OCI-LY1 (cell line): ENCODE measurements at regions not wholly inside any gene's neighbourhood (a gene's known extent, or its start where the extent isn't known, plus 50 kb on each side); places are given as distances from the start of the nearest gene placed in this dataset.

Source experiments
- EZH2 ChIP-seq: fragments of 200-600 bp; sonication (generic), shearing (Covaris generic); IDR thresholded peaks from 2 replicates; pipeline ENCODE4 v1.8.0; 2017; ENCODE audit warnings: borderline replicate concordance, mixed run types, mild to moderate bottlenecking, antibody characterized with exemption, low read length, moderate library complexity, mixed read lengths
- TF ChIP-seq, protein P1 (sequence below): fragments of 200-600 bp; sonication (generic), shearing (Covaris generic); IDR thresholded peaks from 2 replicates; pipeline ENCODE4 v1.5.1; 2017; ENCODE audit warnings: mild to moderate bottlenecking, antibody characterized with exemption, low read length, moderate library complexity, mixed read lengths

DNA sequence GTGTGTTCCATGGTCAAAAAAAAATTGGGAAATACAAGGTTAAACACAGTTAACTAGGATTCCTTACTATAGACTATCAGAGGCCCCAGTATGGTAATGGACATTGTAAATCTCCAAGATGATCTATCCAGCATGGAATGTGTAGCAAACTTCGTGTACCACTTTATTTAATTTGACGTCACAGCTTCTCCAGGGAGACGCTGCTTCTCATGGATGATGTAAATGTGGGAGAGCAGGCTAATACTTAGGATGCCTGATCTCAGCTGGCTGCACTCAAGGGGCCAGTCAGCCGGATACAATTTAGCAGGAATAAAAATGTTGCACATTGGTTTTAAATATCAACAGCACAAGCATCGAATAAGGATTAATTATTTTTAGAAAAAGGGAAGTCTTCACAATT is 111.7 kb upstream of the HPF1 start:
- no peak for TF ChIP-seq EZH2
- TF ChIP-seq, protein P1, sequence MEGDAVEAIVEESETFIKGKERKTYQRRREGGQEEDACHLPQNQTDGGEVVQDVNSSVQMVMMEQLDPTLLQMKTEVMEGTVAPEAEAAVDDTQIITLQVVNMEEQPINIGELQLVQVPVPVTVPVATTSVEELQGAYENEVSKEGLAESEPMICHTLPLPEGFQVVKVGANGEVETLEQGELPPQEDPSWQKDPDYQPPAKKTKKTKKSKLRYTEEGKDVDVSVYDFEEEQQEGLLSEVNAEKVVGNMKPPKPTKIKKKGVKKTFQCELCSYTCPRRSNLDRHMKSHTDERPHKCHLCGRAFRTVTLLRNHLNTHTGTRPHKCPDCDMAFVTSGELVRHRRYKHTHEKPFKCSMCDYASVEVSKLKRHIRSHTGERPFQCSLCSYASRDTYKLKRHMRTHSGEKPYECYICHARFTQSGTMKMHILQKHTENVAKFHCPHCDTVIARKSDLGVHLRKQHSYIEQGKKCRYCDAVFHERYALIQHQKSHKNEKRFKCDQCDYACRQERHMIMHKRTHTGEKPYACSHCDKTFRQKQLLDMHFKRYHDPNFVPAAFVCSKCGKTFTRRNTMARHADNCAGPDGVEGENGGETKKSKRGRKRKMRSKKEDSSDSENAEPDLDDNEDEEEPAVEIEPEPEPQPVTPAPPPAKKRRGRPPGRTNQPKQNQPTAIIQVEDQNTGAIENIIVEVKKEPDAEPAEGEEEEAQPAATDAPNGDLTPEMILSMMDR = no peak
